MM.1S (cell line): ENCODE measurements at regions not wholly inside any gene's neighbourhood (a gene's known extent, or its start where the extent isn't known, plus 50 kb on each side); places are given as distances from the start of the nearest gene placed in this dataset.
A peak's percentile ranks its signal among the peaks of the same experiment; 100 is the strongest.

Experiments used
- DNase-seq: peaks from one replicate; pipeline ENCODE4 v3.0.0-alpha.2; 2015
- H2AFZ ChIP-seq: fragments of 300-600 bp; sonication (generic); 2 replicates; pipeline ENCODE4 v1.6.0; 2016; ENCODE audit warnings: antibody characterized with exemption, low read length
- H3F3A ChIP-seq: fragments of 300-600 bp; sonication (generic); 2 replicates; pipeline ENCODE4 v1.6.1; 2016; ENCODE audit warnings: mild to moderate bottlenecking, antibody characterized with exemption, low read length, moderate library complexity, mixed read lengths; ENCODE audit not compliant: insufficient read depth
- H3K27ac ChIP-seq: fragments of 300-600 bp; sonication (generic); 2 replicates; pipeline ENCODE4 v1.5.1; 2016; ENCODE audit warnings: mild to moderate bottlenecking, low read length
- H3K27me3 ChIP-seq: fragments of 300-600 bp; sonication (generic); replicated peaks from 2 replicates; pipeline ENCODE4 v1.6.0; 2016; ENCODE audit warnings: low read length; ENCODE audit not compliant: insufficient read depth
- H3K36me3 ChIP-seq: fragments of 300-600 bp; sonication (generic); replicated peaks from 2 replicates; pipeline ENCODE4 v1.6.1; 2016; ENCODE audit warnings: mild to moderate bottlenecking, low read length, mixed read lengths; ENCODE audit not compliant: insufficient read depth
- H3K4me1 ChIP-seq: fragments of 300-600 bp; sonication (generic); 2 replicates; pipeline ENCODE4 v1.6.1; 2016; ENCODE audit warnings: low read length, mixed read lengths
- H3K4me2 ChIP-seq: fragments of 300-600 bp; sonication (generic); 2 replicates; pipeline ENCODE4 v1.6.0; 2016; ENCODE audit warnings: low read depth, low read length
- H3K4me3 ChIP-seq: fragments of 300-600 bp; sonication (generic); 2 replicates; pipeline ENCODE4 v1.5.1; 2016; ENCODE audit warnings: low read length, mixed read lengths
- H3K79me2 ChIP-seq: fragments of 300-600 bp; sonication (generic); 2 replicates; pipeline ENCODE4 v1.6.1; 2016; ENCODE audit warnings: mixed run types, low read length, mixed read lengths
- H3K9ac ChIP-seq: fragments of 300-600 bp; sonication (generic); 2 replicates; pipeline ENCODE4 v1.6.1; 2016; ENCODE audit warnings: low read length, mixed read lengths
- H3K9me2 ChIP-seq: fragments of 300-600 bp; sonication (generic); replicated peaks from 2 replicates; pipeline ENCODE4 v1.6.1; 2016; ENCODE audit warnings: mild to moderate bottlenecking, low read length, mixed read lengths; ENCODE audit not compliant: insufficient read depth
- H3K9me3 ChIP-seq: fragments of 300-600 bp; sonication (generic); replicated peaks from 2 replicates; pipeline ENCODE4 v1.6.1; 2016; ENCODE audit warnings: mild to moderate bottlenecking, low read length, mixed read lengths; ENCODE audit not compliant: insufficient read depth
- H4K20me1 ChIP-seq: fragments of 300-600 bp; sonication (generic); 2 replicates; pipeline ENCODE4 v1.6.1; 2016; ENCODE audit warnings: mild to moderate bottlenecking, low read length, moderate library complexity, mixed read lengths; ENCODE audit not compliant: insufficient read depth
- EZH2 ChIP-seq: fragments of 300-600 bp; sonication (generic); optimal IDR thresholded peaks from 2 replicates; pipeline ENCODE3; 2017; ENCODE audit warnings: low read depth, mild to moderate bottlenecking, antibody characterized with exemption, low read length, mixed read lengths
- EZH2phosphoT487 ChIP-seq: fragments of 300-600 bp; sonication (generic); IDR thresholded peaks from 2 replicates; pipeline ENCODE4 v1.6.1; 2018; ENCODE audit warnings: antibody characterized with exemption, low read length
- TF ChIP-seq, protein P1 (sequence below): fragments of 300-600 bp; sonication (generic); IDR thresholded peaks from 2 replicates; pipeline ENCODE4 v1.5.1; 2016; ENCODE audit warnings: antibody characterized with exemption, low read length, mixed read lengths

DNA sequence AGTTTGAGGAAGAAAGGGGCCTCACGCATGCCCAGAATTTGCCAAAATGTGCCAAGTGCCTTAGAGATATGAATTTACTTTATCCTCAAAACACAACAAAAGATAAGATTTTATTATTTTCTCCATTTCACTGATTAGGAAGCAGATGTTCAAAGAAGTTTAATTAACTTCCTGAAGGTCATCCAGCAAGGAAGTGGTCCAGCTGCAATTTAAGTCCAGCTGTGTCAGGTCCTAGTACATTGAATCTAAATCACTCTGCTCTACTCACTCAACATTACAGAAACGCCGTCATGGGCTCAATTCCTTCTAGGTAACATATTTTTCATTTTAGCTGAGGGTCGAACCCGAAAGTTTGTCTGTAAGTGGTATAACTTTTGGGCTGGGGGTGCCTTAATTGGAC is 115.4 kb downstream of the CCDC34 start:
- H3K9me3 ChIP-seq, result no peaks in the 10 kb centered on the region
- TF ChIP-seq EZH2phosphoT487, result no peak
- H3K27ac ChIP-seq, result no peak overlapping the region
- H3K9ac ChIP-seq, result no peak overlapping the region
- H3F3A ChIP-seq, result no peaks in the 10 kb centered on the region
- no peak for DNase-seq
- H3K36me3 ChIP-seq, result no peaks in the 10 kb centered on the region
- no peaks in the 10 kb centered on the region for H3K27me3 ChIP-seq
- no peak overlapping the region for H2AFZ ChIP-seq
- peaks cover 5% of the 10 kb centered on the region for H3K4me1 ChIP-seq
- no peaks in the 10 kb centered on the region for H3K79me2 ChIP-seq
- H3K4me2 ChIP-seq, result no peak overlapping the region
- no peaks in the 10 kb centered on the region for H3K9me2 ChIP-seq
- H4K20me1 ChIP-seq, result no peaks in the 10 kb centered on the region
- no peak overlapping the region for H3K4me3 ChIP-seq

DNA sequence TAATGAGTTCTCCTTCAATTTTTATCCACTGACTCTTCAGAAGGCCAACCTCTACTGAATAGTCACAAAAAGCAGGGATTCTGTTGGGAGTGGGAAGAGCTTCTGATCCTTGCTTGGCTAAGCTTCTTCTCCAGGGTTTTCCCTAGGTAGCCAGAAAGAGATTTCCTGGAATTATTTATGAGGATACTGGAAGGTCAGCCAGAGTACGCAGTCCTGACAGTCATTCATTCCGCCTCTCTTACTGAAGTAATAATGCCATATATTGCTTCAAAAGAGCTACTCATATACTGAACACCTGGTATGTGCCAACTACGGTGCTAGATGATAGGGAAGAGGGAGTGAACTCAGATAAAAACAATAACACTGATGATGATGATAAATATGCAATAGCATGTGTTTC is 116.1 kb downstream of the CCDC34 start:
- H3K27ac ChIP-seq, result no peak overlapping the region
- no peaks in the 10 kb centered on the region for H3K9me2 ChIP-seq
- no peak for TF ChIP-seq EZH2
- TF ChIP-seq, protein P1, sequence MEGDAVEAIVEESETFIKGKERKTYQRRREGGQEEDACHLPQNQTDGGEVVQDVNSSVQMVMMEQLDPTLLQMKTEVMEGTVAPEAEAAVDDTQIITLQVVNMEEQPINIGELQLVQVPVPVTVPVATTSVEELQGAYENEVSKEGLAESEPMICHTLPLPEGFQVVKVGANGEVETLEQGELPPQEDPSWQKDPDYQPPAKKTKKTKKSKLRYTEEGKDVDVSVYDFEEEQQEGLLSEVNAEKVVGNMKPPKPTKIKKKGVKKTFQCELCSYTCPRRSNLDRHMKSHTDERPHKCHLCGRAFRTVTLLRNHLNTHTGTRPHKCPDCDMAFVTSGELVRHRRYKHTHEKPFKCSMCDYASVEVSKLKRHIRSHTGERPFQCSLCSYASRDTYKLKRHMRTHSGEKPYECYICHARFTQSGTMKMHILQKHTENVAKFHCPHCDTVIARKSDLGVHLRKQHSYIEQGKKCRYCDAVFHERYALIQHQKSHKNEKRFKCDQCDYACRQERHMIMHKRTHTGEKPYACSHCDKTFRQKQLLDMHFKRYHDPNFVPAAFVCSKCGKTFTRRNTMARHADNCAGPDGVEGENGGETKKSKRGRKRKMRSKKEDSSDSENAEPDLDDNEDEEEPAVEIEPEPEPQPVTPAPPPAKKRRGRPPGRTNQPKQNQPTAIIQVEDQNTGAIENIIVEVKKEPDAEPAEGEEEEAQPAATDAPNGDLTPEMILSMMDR, result no peak
- TF ChIP-seq EZH2phosphoT487, result no peak
- DNase-seq, result no peak
- H3K4me2 ChIP-seq, result no peak overlapping the region
- H4K20me1 ChIP-seq, result no peaks in the 10 kb centered on the region
- no peaks in the 10 kb centered on the region for H3K27me3 ChIP-seq
- H2AFZ ChIP-seq, result no peak overlapping the region
- no peak overlapping the region for H3K9ac ChIP-seq
- H3K36me3 ChIP-seq, result no peaks in the 10 kb centered on the region
- H3K9me3 ChIP-seq, result no peaks in the 10 kb centered on the region
- no peaks in the 10 kb centered on the region for H3K79me2 ChIP-seq
- H3K4me1 ChIP-seq, result peaks cover 10% of the 10 kb centered on the region
- H3K4me3 ChIP-seq, result no peak overlapping the region
- H3F3A ChIP-seq, result no peaks in the 10 kb centered on the region

DNA sequence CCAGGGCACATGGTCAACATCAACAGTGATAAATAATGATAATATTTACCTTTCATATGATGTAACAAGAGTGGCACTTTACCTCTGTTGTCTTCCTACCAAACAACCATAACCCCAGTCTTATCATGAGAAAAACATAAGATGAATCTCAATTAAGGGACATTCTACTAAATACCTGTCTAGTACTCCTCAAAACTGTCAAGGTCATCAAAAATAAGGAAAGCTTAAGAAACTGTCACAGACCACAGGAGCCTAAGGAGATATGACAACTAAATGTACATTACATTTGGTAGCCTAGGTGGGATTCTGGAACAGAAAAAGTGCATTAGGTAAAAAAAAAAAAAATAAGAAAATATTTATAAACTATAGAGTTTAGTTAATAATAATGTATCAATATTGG is 118.1 kb downstream of the CCDC34 start:
- no peak overlapping the region for H3K9ac ChIP-seq
- no peak for DNase-seq
- H3K4me1 ChIP-seq, result peaks cover 10% of the 10 kb centered on the region
- H3K27me3 ChIP-seq, result no peaks in the 10 kb centered on the region
- H3K79me2 ChIP-seq, result no peaks in the 10 kb centered on the region
- H3K27ac ChIP-seq, result no peak overlapping the region
- no peaks in the 10 kb centered on the region for H4K20me1 ChIP-seq
- no peak overlapping the region for H2AFZ ChIP-seq
- TF ChIP-seq, protein P1, result no peak
- no peak for TF ChIP-seq EZH2phosphoT487
- no peak for TF ChIP-seq EZH2
- H3K36me3 ChIP-seq, result no peaks in the 10 kb centered on the region
- no peaks in the 10 kb centered on the region for H3K9me2 ChIP-seq
- H3K4me3 ChIP-seq, result no peak overlapping the region
- no peaks in the 10 kb centered on the region for H3K9me3 ChIP-seq
- H3K4me2 ChIP-seq, result no peak overlapping the region
- H3F3A ChIP-seq, result no peaks in the 10 kb centered on the region

DNA sequence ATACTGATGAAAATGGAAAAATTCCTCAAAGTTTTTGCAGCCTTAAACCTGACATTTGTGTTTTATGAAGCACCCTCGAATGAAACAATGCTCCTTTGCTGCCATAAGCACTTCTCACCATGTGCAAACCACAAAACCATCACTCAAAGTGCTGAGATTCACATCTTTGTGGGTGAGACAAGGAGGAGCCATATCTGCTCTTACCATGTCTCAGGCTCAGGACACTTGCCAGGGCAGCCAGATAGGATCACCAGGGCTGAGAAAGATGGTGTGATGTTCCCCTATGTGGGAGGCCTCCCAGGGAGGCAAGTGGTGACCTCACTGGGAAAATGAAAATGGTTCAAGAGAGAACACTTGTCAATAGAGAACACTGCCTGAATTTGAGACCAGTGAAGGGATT is 120.4 kb downstream of the CCDC34 start:
- Histone ChIP-seq H3K79me2 (no peaks in the 10 kb centered on the region), H2AFZ (no peak overlapping the region), H3K4me3 (no peak overlapping the region), H3K27ac (no peak overlapping the region), H3K4me1 (peaks cover 10% of the 10 kb centered on the region), H4K20me1 (no peaks in the 10 kb centered on the region), H3K9me2 (no peaks in the 10 kb centered on the region), H3K9ac (no peak overlapping the region), H3K27me3 (no peaks in the 10 kb centered on the region), H3K4me2 (no peak overlapping the region), H3K36me3 (no peaks in the 10 kb centered on the region), H3F3A (no peaks in the 10 kb centered on the region), H3K9me3 (no peaks in the 10 kb centered on the region)
- peak; percentile 82 for DNase-seq
- TF ChIP-seq, protein P1, result no peak
- no peak for TF ChIP-seq EZH2phosphoT487
- TF ChIP-seq EZH2, result no peak
